Epithelial cell of esophagus (primary cell): ENCODE measurements at regions not wholly inside any gene's neighbourhood (a gene's known extent, or its start where the extent isn't known, plus 50 kb on each side); places are given as distances from the start of the nearest gene placed in this dataset.

ENCODE experiments used
- DNase-seq: peaks from one replicate; pipeline ENCODE4 v3.0.0; 2010; ENCODE audit warnings: low read depth
- H3K4me3 ChIP-seq: 2 replicates; pipeline ENCODE4 v1.5.1; 2011; ENCODE audit warnings: mild to moderate bottlenecking, low read length, control low read depth
- TF ChIP-seq, protein P1 (sequence below): IDR thresholded peaks from 2 replicates; pipeline ENCODE4 v1.5.1; 2011; ENCODE audit warnings: low read depth, mild to moderate bottlenecking, low read length, control low read depth, inconsistent platforms; ENCODE audit not compliant: insufficient read depth; ENCODE audit errors: missing control alignments

DNA sequence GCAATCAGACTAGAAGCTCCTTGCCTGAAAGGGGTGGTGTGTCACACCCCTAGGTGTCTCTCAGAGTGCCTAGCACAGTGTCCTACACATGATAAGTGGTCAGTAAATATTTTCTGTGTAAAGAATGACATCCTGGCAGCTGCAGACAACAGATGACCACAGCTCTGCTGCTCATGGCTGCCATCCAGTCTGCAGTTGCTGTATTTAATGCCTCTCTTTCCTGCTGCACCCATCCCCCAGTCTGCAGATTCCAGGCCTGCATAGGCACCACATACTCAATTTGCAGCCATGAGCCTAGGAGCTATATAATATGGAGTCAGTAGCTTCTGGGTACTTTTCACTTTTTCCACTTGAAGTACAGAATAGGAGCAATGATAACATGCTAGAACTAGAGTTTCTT lies 94.9 kb upstream of the NR4A3 start:
- no peak for DNase-seq
- H3K4me3 ChIP-seq: no peak overlapping the region
- TF ChIP-seq, protein P1, sequence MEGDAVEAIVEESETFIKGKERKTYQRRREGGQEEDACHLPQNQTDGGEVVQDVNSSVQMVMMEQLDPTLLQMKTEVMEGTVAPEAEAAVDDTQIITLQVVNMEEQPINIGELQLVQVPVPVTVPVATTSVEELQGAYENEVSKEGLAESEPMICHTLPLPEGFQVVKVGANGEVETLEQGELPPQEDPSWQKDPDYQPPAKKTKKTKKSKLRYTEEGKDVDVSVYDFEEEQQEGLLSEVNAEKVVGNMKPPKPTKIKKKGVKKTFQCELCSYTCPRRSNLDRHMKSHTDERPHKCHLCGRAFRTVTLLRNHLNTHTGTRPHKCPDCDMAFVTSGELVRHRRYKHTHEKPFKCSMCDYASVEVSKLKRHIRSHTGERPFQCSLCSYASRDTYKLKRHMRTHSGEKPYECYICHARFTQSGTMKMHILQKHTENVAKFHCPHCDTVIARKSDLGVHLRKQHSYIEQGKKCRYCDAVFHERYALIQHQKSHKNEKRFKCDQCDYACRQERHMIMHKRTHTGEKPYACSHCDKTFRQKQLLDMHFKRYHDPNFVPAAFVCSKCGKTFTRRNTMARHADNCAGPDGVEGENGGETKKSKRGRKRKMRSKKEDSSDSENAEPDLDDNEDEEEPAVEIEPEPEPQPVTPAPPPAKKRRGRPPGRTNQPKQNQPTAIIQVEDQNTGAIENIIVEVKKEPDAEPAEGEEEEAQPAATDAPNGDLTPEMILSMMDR: no peak

DNA sequence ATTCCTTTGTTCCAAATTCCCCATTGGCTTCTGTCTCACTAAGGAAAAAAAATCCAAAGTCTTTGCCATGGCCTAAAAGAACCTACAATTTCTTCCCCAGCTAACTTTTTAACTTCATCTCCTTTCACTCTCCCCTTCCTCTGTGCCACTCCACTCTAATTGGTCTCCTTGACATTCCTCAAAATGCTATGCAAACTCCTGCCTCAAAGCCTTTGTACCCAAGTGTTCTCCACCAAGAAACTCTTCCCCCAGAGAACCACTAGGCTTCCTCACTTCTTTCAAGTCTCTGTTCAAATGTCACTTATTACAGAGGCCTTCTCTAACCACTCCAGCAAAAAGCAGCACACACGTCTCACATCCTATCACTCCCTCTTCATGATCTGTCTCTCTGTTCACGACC lies 91.6 kb upstream of the NR4A3 start:
- TF ChIP-seq, protein P1: no peak
- DNase-seq: no peak
- H3K4me3 ChIP-seq: no peak overlapping the region

DNA sequence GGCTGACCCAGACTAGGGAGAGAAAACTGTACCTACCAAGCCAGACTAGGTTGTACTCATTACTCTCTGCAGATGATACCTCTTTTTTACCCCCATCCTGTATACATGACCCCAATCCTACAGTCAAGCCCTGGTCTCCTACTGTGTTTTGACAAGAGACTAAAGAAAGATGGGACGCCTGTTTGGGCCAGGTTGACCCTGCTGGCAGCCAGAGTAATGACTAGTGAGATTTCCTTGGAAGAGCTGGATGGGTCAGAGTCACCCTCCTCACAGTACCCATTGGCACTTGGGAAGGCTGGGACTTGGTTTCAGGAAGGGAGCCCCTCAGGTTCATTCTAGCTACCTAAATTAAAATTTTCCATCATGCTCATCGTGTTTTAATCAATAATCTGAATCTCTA lies 89.7 kb upstream of the NR4A3 start:
- DNase-seq: no peak

DNA sequence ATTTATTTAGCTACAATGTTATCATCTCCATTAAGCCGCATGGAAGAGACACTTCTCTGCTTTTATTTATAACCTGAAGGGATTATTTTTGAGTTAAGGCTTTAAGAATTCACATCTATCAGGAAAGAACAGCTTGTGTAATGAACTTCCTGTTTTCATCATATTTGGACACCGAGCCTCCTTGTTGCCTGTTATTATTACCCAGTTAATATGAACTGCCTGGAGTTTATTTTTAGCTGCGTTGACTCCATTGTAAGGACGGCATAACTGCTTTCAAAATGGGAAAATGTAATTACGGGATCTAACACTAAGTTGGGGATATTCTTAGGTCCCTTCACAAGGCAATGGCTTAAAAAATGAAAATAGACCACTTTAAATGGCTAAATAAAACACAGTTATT lies 89.0 kb upstream of the NR4A3 start:
- TF ChIP-seq, protein P1: no peak
- no peak for DNase-seq
- no peak overlapping the region for H3K4me3 ChIP-seq

More for the DNA sequence above, 89.7 kb upstream of the NR4A3 start:
- H3K4me3 ChIP-seq: no peak overlapping the region
- TF ChIP-seq, protein P1: no peak

DNA sequence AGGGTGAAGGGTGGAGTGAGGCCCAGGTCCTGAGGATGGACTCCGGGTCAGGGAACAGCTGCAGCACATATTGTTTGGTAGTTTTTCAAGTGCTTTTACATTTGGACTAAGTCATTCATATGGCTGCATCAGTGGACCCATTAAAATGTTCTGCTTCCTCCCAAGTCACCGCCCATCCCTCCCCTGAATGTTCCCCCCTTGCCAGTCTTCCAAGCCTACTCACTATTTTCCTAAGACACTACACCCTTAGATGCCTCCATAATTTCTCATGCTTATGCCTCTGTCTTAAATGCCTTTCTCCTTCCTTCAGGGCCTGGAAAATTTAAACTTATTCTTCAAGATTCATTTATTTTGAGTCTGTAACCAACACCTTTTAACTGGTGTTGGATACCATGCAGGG lies 86.6 kb upstream of the NR4A3 start:
- TF ChIP-seq, protein P1: no peak
- no peak overlapping the region for H3K4me3 ChIP-seq
- DNase-seq: no peak

DNA sequence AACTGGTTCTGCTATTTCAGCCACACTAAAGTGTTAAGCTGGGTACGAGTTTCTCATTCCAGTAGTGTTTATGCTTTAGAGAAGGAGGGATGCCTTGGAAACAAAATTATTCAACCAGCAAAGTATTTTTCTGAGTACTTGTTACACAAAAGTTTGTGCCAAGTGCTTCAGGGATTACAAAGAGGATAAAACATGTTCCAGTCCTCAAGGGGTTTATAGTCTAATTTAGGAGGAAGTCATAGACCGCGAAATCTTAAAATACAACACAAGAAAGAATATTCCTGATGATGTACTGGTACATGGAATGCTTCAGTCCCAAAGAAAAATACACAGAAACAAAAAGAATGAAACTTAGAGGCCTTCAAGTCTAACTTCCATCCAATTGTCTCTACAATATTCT lies 85.4 kb upstream of the NR4A3 start:
- TF ChIP-seq, protein P1: no peak
- no peak for DNase-seq
- H3K4me3 ChIP-seq: no peak overlapping the region

DNA sequence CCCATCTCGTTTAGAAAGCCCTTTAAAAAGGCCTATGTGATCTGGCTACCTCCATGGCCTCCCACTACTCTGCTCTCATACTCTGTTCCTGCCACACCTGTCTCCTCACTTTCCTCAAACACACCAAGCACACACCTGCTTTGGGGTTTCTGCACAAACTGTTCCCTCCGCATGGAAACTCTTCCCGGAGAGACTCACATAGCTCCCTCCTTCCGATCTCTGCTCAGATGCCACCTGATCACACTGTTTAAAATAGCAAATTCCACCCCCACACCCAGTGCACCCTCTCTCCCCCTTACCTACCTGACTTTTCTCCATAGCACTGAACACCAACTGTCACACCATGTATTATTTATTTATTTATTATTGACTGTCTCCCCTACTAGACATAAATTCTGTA lies 84.0 kb upstream of the NR4A3 start:
- H3K4me3 ChIP-seq: no peak overlapping the region
- no peak for DNase-seq
- TF ChIP-seq, protein P1: no peak
